Coronary artery (tissue), 2 donors: ENCODE measurements at regions not wholly inside any gene's neighbourhood (a gene's known extent, or its start where the extent isn't known, plus 50 kb on each side); places are given as distances from the start of the nearest gene placed in this dataset.

Experiments used
- DNase-seq: peaks from one replicate; pipeline ENCODE4 v3.0.0-alpha.2; 2017; ENCODE audit warnings: low spot score
- H3K27ac ChIP-seq, 2 donors: fragments of 200-600 bp; sonication (generic); one replicate each; pipeline ENCODE4 v1.5.1; 2016 to 2019
- H3K4me3 ChIP-seq: fragments of 200-600 bp; sonication (generic); 2 replicates; pipeline ENCODE4 v1.5.1; 2016; ENCODE audit warnings: mild to moderate bottlenecking, moderate library complexity
- TF ChIP-seq, protein P1 (sequence below): fragments of 200-600 bp; sonication (generic); IDR thresholded peaks from one replicate; pipeline ENCODE4 v1.5.1; 2019; ENCODE audit warnings: antibody characterized with exemption

GRCh38 chr1:220992705-220993052 lies 113.4 kb downstream of the HLX start:
- no peak overlapping the region for H3K27ac ChIP-seq
- TF ChIP-seq, protein P1, sequence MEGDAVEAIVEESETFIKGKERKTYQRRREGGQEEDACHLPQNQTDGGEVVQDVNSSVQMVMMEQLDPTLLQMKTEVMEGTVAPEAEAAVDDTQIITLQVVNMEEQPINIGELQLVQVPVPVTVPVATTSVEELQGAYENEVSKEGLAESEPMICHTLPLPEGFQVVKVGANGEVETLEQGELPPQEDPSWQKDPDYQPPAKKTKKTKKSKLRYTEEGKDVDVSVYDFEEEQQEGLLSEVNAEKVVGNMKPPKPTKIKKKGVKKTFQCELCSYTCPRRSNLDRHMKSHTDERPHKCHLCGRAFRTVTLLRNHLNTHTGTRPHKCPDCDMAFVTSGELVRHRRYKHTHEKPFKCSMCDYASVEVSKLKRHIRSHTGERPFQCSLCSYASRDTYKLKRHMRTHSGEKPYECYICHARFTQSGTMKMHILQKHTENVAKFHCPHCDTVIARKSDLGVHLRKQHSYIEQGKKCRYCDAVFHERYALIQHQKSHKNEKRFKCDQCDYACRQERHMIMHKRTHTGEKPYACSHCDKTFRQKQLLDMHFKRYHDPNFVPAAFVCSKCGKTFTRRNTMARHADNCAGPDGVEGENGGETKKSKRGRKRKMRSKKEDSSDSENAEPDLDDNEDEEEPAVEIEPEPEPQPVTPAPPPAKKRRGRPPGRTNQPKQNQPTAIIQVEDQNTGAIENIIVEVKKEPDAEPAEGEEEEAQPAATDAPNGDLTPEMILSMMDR = no peak
- no peak for DNase-seq
- peak overlapping the region; percentile 59 for H3K4me3 ChIP-seq

- Histone ChIP-seq H3K27ac (no peak overlapping the region), H3K4me3 (no peak overlapping the region)
- TF ChIP-seq, protein P1 = no peak
- no peak for DNase-seq
Measured at GRCh38 chr1:220994671-220995070, 115.4 kb downstream of the HLX start.

GRCh38 chr1:220997791-220998190 lies 118.5 kb downstream of the HLX start:
- DNase-seq = no peak
- H3K4me3 ChIP-seq = no peak overlapping the region
- TF ChIP-seq, protein P1 = no peak

DNA sequence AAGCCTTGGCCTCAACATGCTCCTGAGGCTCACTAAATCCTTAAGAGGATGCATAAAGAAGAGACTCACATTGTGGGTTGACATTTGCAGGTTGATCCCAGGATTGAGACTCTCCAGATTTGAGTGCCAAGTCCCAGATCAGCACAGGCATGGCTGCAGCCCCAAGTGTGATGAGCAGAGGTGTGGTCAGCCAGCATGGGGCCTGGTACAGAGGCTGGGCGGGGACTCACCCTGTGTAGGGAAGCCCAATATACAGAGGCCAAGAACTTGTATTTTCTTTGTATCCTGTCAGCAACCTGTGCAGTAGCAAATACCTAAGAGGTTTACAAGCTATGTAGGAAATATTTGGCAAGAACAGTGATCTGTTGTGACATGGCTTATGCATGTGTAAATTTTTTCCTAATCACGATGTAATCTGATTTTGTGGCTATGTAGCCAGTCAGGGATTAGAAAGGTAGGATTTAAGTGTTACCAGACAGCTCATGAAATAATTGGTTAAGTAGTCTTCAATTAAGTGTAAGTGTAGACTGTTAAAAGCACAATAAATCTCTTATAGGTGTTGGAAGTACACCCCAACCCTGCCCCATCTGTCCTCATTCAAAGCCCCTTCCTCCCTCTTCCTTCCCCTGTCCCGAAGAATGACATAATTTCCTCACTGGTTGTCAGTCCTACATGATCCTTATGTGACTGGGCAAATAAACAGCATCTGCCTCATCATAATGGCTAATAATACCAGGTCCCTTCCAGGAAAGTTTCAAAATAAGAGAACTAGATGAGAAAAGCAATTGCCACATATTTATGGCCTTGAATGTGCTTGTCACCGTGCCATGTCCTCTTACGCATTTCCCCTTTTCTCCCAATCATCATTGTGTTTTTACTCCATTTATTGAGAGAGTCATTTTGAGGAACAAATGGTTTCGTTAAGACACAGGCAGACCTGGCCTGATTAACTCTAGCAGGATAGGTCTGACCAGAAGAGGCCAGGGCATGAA lies 120.9 kb downstream of the HLX start:
- Histone ChIP-seq H3K4me3 (no peak overlapping the region), H3K27ac (peak overlapping the region in 1 of 2 donors; percentile 60)
- TF ChIP-seq, protein P1 = no peak
- no peak for DNase-seq

More at GRCh38 chr1:220997791-220998190, 118.5 kb downstream of the HLX start:
- H3K27ac ChIP-seq = no peak overlapping the region

- TF ChIP-seq, protein P1 = no peak
- no peak overlapping the region for H3K4me3 ChIP-seq
- H3K27ac ChIP-seq = peak overlapping the region in 1 of 2 donors; percentile 20
- no peak for DNase-seq
Measured at GRCh38 chr1:221001167-221001566, 121.9 kb downstream of the HLX start.

DNA sequence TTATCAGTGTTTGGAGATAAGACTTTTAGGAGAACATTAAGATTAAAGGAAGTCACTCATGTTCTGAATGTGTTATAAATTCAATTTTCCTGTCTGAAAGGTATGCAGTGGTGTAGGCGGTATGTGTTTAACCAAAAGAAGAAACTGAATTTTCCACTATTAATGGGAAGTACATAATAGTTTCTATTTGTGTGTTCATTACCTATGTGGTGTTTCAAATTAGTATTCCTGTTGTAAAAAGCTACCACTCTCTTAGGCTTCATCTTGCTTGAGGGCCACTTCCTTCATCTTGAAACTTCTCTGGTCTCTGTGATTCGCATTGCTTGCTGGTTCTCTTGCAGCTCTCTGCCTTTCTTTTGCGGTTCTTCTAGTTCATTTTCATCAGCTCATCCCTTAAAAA lies 123.4 kb downstream of the HLX start:
- DNase-seq = no peak
- Histone ChIP-seq H3K27ac (no peak overlapping the region), H3K4me3 (no peak overlapping the region)
- TF ChIP-seq, protein P1 = no peak

DNA sequence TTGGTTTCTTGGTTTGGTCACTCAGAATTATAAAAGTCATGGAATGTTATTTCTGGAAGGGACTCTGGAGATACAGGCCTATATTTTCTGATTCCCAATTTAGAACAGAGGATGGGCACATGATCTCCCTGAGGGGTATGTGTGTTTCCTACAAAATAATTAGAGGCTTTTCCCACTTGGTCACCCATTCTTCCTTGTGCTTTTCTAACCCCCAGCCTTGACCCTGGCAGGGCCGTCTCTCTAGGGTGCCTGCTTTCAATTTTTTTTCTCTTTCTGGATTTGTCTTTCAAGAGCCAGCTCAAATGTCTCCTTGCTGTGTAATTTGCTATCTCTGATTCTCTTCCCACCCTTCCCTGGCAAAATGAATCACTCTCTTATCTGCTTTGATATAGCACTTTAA lies 131.9 kb downstream of the HLX start:
- TF ChIP-seq, protein P1 = no peak
- H3K27ac ChIP-seq = peak overlapping the region; percentile 52 to 76
- no peak for DNase-seq
- no peak overlapping the region for H3K4me3 ChIP-seq
